Lung (tissue), 11 donors: ENCODE measurements at regions not wholly inside any gene's neighbourhood (a gene's known extent, or its start where the extent isn't known, plus 50 kb on each side); places are given as distances from the start of the nearest gene placed in this dataset.

Experiments used
- ATAC-seq: fragments of 200-7000 bp; cut with Tn5 transposase; one replicate; pipeline ENCODE4 v1.9.1; 2020; ENCODE audit warnings: moderate number of reproducible peaks; ENCODE audit not compliant: insufficient read depth, low FRiP score
- DNase-seq, 3 donors: peaks; one replicate each; pipeline ENCODE4 v3.0.0-alpha.2; 2013 to 2017
- H3K27ac ChIP-seq, 2 donors: one replicate each; pipeline ENCODE4 v1.5.1; 2013; ENCODE audit warnings: mild to moderate bottlenecking in 2 of 2, moderate library complexity in 2 of 2, control low read depth in 1 of 2, inconsistent platforms in 1 of 2, low read depth in 1 of 2, low read length in 1 of 2
- H3K27me3 ChIP-seq, 3 donors: one replicate each; pipeline ENCODE4 v1.5.1; 2013; ENCODE audit warnings: low read length in 2 of 3; ENCODE audit not compliant: control insufficient read depth in 3 of 3, insufficient read depth in 3 of 3
- H3K36me3 ChIP-seq, 4 donors: one replicate each; pipeline ENCODE4 v1.5.1; 2013; ENCODE audit warnings: low read length in 4 of 4, mild to moderate bottlenecking in 1 of 4, moderate library complexity in 1 of 4; ENCODE audit not compliant: control insufficient read depth in 4 of 4, insufficient read depth in 4 of 4
- H3K4me1 ChIP-seq, 5 donors: one replicate each; pipeline ENCODE4 v1.5.1; 2013; ENCODE audit warnings: low read length in 5 of 5, mild to moderate bottlenecking in 2 of 5, moderate library complexity in 1 of 5; ENCODE audit not compliant: control insufficient read depth in 5 of 5, insufficient read depth in 5 of 5
- H3K4me3 ChIP-seq: one replicate; pipeline ENCODE4 v1.5.1; 2013; ENCODE audit warnings: mild to moderate bottlenecking, control low read depth, moderate library complexity
- H3K9ac ChIP-seq, 2 donors: one replicate each; pipeline ENCODE4 v1.5.1; 2013; ENCODE audit warnings: low read length in 2 of 2, control low read depth in 1 of 2; ENCODE audit not compliant: insufficient read depth in 1 of 2
- H3K9me3 ChIP-seq, 4 donors: one replicate each; pipeline ENCODE4 v1.5.1; 2013; ENCODE audit warnings: low read length in 3 of 4, mild to moderate bottlenecking in 1 of 4, moderate library complexity in 1 of 4; ENCODE audit not compliant: control insufficient read depth in 4 of 4, insufficient read depth in 3 of 4
- WGBS, 2 donors: extraction: QIAGEN DNeasy Blood & Tissue Kit; methylation state at CpG; one replicate each; pipeline ENCODE4 v1.1.7; 2013; 5-methylcytosine and 5-hydroxymethylcytosine counted together
- TF ChIP-seq, protein P1 (sequence below): IDR thresholded peaks from 2 replicates; pipeline ENCODE4 v1.5.1; 2012; ENCODE audit warnings: mild to moderate bottlenecking; ENCODE audit errors: control extremely low read depth, extremely low read depth
- donor health status: control.
- donor health status: control.
- donor health status: Bipolar disorder and iron deficiency.
- donor health status: healthy.
- donor health status: DM: yes; HTN: yes; CAD: no.

DNA sequence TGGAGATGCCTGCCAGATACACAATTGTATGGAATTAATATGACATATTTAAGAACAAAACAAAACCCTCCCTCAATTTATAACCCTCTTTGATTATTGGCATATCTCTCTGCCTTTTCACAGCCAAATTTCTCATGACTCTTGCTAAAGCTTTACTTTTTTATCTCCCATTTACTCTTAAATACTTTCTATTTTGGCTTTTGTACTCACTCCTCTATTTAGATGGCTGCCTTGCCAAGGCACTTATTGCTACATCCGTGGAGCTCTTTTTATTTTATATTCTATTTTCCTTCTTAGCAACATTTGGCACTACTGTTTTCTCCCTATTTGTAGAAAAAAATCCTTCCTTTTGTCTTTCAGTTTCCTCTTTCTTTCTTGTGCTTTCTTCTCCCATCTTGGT is 466.4 kb upstream of the CWC22 start:
- Histone ChIP-seq H3K4me1 (peaks cover 0 to 9% (median 0%) of the 10 kb centered on the region in 5 donors), H3K9ac (no peak overlapping the region), H3K27ac (no peak overlapping the region), H3K27me3 (no peaks in the 10 kb centered on the region), H3K9me3 (peaks cover 0 to 2% (median 0%) of the 10 kb centered on the region in 4 donors), H3K4me3 (no peak overlapping the region), H3K36me3 (no peaks in the 10 kb centered on the region)
- ATAC-seq (no peak), DNase-seq (peak in 1 of 3 donors; percentile 51)
- TF ChIP-seq, protein P1, sequence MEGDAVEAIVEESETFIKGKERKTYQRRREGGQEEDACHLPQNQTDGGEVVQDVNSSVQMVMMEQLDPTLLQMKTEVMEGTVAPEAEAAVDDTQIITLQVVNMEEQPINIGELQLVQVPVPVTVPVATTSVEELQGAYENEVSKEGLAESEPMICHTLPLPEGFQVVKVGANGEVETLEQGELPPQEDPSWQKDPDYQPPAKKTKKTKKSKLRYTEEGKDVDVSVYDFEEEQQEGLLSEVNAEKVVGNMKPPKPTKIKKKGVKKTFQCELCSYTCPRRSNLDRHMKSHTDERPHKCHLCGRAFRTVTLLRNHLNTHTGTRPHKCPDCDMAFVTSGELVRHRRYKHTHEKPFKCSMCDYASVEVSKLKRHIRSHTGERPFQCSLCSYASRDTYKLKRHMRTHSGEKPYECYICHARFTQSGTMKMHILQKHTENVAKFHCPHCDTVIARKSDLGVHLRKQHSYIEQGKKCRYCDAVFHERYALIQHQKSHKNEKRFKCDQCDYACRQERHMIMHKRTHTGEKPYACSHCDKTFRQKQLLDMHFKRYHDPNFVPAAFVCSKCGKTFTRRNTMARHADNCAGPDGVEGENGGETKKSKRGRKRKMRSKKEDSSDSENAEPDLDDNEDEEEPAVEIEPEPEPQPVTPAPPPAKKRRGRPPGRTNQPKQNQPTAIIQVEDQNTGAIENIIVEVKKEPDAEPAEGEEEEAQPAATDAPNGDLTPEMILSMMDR = no peak
- 74 to 83% methylated on average over 1 of the region's 1 CpG for WGBS, 2 donors

DNA sequence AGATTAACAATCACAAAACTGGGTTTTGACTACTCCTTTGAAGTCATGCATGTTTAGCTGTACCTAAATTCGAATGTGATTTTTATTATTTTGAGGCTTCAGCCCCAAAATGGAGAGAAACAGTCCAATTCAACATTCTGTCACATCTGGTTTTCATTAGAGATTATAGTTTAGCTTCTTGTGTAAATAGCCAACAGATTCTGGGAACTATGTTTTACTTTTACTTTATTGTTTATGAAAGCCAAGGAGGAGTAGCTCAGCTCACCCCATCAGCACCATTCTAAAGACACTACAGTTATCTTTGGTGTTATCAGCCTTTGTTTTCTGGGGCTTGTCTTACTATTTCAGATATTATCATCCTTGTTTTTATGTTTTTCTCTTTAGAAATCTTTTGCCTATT is 465.0 kb upstream of the CWC22 start:
- H3K4me1 ChIP-seq = peaks cover 0 to 9% (median 0%) of the 10 kb centered on the region in 5 donors
- H3K9ac ChIP-seq = no peak overlapping the region
- TF ChIP-seq, protein P1 = no peak
- no peaks in the 10 kb centered on the region for H3K27me3 ChIP-seq
- DNase-seq (peak in 2 of 3 donors; percentile 35 to 50), ATAC-seq (no peak)
- no peak overlapping the region for H3K27ac ChIP-seq
- peaks cover 0 to 7% (median 0%) of the 10 kb centered on the region in 4 donors for H3K9me3 ChIP-seq
- WGBS, 2 donors = 72 to 90% methylated on average over 1 of the region's 1 CpG
- H3K4me3 ChIP-seq = no peak overlapping the region
- H3K36me3 ChIP-seq = no peaks in the 10 kb centered on the region

DNA sequence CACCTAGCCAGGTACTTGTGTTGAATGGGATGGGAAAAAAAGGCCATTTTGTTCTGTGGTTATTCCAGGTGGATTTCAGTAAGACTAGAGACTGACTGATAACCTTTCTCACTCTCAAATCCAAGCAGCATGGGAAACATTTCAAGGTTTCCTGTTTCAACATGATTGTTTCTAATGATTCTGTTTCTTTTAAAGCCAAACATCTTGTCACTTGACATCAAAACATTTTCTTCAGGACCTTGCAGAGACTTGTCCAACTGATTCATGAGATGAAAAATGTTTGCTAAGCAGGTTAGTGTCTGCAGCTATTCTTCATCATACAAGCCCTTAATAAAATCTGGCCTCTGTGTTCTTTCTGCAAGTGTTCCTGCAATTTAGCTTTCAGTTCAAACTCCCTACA is 456.5 kb upstream of the CWC22 start:
- TF ChIP-seq, protein P1 = no peak
- peaks cover 0 to 7% (median 0%) of the 10 kb centered on the region in 5 donors for H3K4me1 ChIP-seq
- H3K9me3 ChIP-seq = peaks cover 0 to 5% (median under 1%) of the 10 kb centered on the region in 4 donors
- no peak overlapping the region for H3K27ac ChIP-seq
- no peaks in the 10 kb centered on the region for H3K27me3 ChIP-seq
- H3K36me3 ChIP-seq = no peaks in the 10 kb centered on the region
- ATAC-seq (no peak), DNase-seq (no peak)
- H3K4me3 ChIP-seq = no peak overlapping the region
- no peak overlapping the region for H3K9ac ChIP-seq

DNA sequence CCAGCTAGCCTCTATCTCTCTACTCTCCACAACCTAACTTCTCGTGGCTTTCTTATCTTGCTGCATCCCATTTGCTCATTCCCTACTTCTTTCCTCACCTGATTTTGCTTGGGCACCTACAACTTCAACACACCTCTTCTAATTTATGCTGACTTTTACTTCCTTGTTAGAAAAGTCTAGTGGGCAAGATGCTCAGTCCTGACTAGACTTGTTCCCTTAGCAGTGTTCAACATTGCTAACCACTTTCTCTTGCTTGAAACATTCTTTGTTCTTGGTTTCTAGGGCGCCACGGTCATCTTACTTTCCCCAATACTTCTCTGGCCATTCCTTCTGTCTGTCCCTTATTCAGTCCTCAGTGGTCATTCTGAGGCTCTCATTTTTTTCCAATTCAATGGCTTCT is 454.7 kb upstream of the CWC22 start:
- DNase-seq (no peak), ATAC-seq (no peak)
- Histone ChIP-seq H3K4me1 (peaks cover 0 to 7% (median 0%) of the 10 kb centered on the region in 5 donors), H3K4me3 (no peak overlapping the region), H3K27ac (no peak overlapping the region), H3K9me3 (peaks cover 0 to 2% (median 0%) of the 10 kb centered on the region in 4 donors), H3K27me3 (no peaks in the 10 kb centered on the region), H3K36me3 (no peaks in the 10 kb centered on the region), H3K9ac (no peak overlapping the region)
- 91% methylated on average over 3 of the region's 3 CpGs for WGBS, 2 donors
- TF ChIP-seq, protein P1 = no peak
